Activated CD8-positive, alpha-beta T cell treated with anti-CD3 and anti-CD28 coated beads for 36 hours (primary cell): ENCODE measurements at regions not wholly inside any gene's neighbourhood (a gene's known extent, or its start where the extent isn't known, plus 50 kb on each side); places are given as distances from the start of the nearest gene placed in this dataset.

Experiments
- ATAC-seq: fragments of 200-7000 bp; cut with Tn5 transposase; one replicate; pipeline ENCODE4 v1.10.0; 2021; ENCODE audit warnings: mild to moderate bottlenecking, moderate library complexity
- CTCF ChIA-PET: fragments of 350-600 bp; sonication (Branson Sonifier 250); formaldehyde crosslinking; loops from one replicate; lab custom pipeline; 2021; ENCODE audit warnings: antibody characterized with exemption; lab: Charles Lee
- POLR2A ChIA-PET: fragments of 350-600 bp; sonication (Branson Sonifier 250); formaldehyde crosslinking; loops from one replicate; lab custom pipeline; 2021; ENCODE audit warnings: antibody characterized with exemption; lab: Charles Lee
- DNase-seq: peaks from one replicate; pipeline ENCODE4 v3.0.0-alpha.2; 2020
- H3K27ac Mint-ChIP-seq: one replicate; pipeline ENCODE4 v1.8.0; 2021; ENCODE audit warnings: mild to moderate bottlenecking, mixed read lengths
- H3K27me3 Mint-ChIP-seq: one replicate; pipeline ENCODE4 v1.8.0; 2021; ENCODE audit warnings: mixed read lengths
- H3K36me3 Mint-ChIP-seq: one replicate; pipeline ENCODE4 v1.8.0; 2021; ENCODE audit warnings: low read depth, mixed read lengths
- H3K4me1 Mint-ChIP-seq: one replicate; pipeline ENCODE4 v1.8.0; 2021; ENCODE audit warnings: low read depth, mixed read lengths
- H3K4me3 Mint-ChIP-seq: one replicate; pipeline ENCODE4 v1.8.0; 2021; ENCODE audit warnings: mild to moderate bottlenecking, moderate library complexity, mixed read lengths
- H3K9me3 Mint-ChIP-seq: one replicate; pipeline ENCODE4 v1.8.0; 2021; ENCODE audit warnings: mixed read lengths
- intact Hi-C: fragments of 100-400 bp; cut with micrococcal nuclease; formaldehyde crosslinking; loops from one replicate; pipeline ENCODE4 v1.10.0; 2022
- TF ChIP-seq, protein P1 (sequence below): fragments of 200-600 bp; IDR thresholded peaks from one replicate; pipeline ENCODE4 v1.8.0; 2022; ENCODE audit warnings: antibody characterized with exemption, mild to moderate bottlenecking

DNA sequence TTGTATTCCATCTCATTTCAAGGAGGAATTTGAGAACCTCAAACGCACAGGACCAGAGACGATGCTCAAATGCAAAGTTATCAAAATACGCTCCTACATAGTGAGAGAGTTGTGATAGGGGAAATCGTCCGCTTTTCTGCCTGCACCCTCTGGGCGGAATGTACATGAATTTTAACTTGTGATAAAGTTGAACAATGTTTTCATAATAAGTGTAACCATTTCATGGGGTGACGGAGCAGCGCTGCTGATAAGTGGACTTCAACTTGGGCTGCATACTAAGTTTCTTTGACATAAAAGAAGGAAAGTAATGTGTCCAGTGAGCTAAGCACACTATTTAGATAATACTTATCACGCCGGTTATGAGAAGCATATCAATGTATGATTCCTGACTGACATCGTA is 497.5 kb upstream of the MGMT start:
- Mint-ChIP-seq H3K4me3 (no peak overlapping the region), H3K27ac (no peak overlapping the region), H3K9me3 (no peaks in the 10 kb centered on the region), H3K27me3 (peaks cover 6% of the 10 kb centered on the region), H3K4me1 (no peaks in the 10 kb centered on the region), H3K36me3 (no peaks in the 10 kb centered on the region)
- TF ChIP-seq, protein P1, sequence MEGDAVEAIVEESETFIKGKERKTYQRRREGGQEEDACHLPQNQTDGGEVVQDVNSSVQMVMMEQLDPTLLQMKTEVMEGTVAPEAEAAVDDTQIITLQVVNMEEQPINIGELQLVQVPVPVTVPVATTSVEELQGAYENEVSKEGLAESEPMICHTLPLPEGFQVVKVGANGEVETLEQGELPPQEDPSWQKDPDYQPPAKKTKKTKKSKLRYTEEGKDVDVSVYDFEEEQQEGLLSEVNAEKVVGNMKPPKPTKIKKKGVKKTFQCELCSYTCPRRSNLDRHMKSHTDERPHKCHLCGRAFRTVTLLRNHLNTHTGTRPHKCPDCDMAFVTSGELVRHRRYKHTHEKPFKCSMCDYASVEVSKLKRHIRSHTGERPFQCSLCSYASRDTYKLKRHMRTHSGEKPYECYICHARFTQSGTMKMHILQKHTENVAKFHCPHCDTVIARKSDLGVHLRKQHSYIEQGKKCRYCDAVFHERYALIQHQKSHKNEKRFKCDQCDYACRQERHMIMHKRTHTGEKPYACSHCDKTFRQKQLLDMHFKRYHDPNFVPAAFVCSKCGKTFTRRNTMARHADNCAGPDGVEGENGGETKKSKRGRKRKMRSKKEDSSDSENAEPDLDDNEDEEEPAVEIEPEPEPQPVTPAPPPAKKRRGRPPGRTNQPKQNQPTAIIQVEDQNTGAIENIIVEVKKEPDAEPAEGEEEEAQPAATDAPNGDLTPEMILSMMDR = no peak
- DNase-seq = no peak
- POLR2A ChIA-PET = no interaction called here
- CTCF ChIA-PET = no interaction called here
- ATAC-seq = no peak
- intact Hi-C loops = no loop called here

GRCh38 chr10:128971374-128972035 is 495.5 kb upstream of the MGMT start:
- POLR2A ChIA-PET = no interaction called here
- TF ChIP-seq, protein P1 = no peak
- Mint-ChIP-seq H3K27me3 (peaks cover 6% of the 10 kb centered on the region), H3K36me3 (no peaks in the 10 kb centered on the region), H3K9me3 (no peaks in the 10 kb centered on the region), H3K4me1 (no peaks in the 10 kb centered on the region), H3K4me3 (no peak overlapping the region), H3K27ac (no peak overlapping the region)
- intact Hi-C loops = no loop called here
- CTCF ChIA-PET = no interaction called here
- ATAC-seq (no peak), DNase-seq (no peak)

GRCh38 chr10:128972036-128972405 is 495.0 kb upstream of the MGMT start:
- H3K4me3 Mint-ChIP-seq = no peak overlapping the region
- ATAC-seq (no peak), DNase-seq (no peak)
- intact Hi-C loops = no loop called here
- no peak overlapping the region for H3K27ac Mint-ChIP-seq
- ChIA-PET CTCF (no interaction called here), POLR2A (no interaction called here)
- TF ChIP-seq, protein P1 = no peak
- H3K36me3 Mint-ChIP-seq = no peaks in the 10 kb centered on the region
- H3K9me3 Mint-ChIP-seq = no peaks in the 10 kb centered on the region
- no peaks in the 10 kb centered on the region for H3K4me1 Mint-ChIP-seq
- H3K27me3 Mint-ChIP-seq = peaks cover 6% of the 10 kb centered on the region

GRCh38 chr10:128973221-128973620 is 493.8 kb upstream of the MGMT start:
- POLR2A ChIA-PET = no interaction called here
- no peak for ATAC-seq
- Mint-ChIP-seq H3K36me3 (no peaks in the 10 kb centered on the region), H3K27me3 (peaks cover 5% of the 10 kb centered on the region), H3K4me1 (no peaks in the 10 kb centered on the region), H3K27ac (no peak overlapping the region), H3K9me3 (no peaks in the 10 kb centered on the region), H3K4me3 (no peak overlapping the region)
- DNase-seq = no peak
- intact Hi-C loops = no loop called here
- CTCF ChIA-PET = no interaction called here
- TF ChIP-seq, protein P1 = no peak

DNA sequence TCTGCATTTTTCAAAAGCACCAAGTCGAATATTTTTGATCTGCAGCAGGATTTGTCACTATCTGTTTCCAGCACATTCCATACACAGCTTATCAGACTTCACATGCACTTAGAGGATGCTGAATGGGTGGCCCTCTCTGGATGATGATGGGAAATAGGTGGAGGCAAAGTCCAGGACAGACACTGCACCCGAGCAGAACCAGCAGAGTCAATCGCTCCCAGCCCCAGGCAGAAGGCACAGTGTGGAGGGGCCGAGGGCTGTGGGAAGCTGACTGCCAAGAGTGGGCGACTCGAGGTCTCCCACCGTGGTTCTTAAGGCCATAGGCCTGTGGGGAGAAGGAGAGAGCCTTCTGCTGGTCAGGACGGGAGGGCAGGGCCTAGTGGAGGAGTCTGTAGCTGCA is 490.2 kb upstream of the MGMT start:
- TF ChIP-seq, protein P1 = no peak
- H3K4me3 Mint-ChIP-seq = no peak overlapping the region
- no peaks in the 10 kb centered on the region for H3K4me1 Mint-ChIP-seq
- DNase-seq (no peak), ATAC-seq (no peak)
- no peaks in the 10 kb centered on the region for H3K36me3 Mint-ChIP-seq
- H3K27ac Mint-ChIP-seq = no peak overlapping the region
- intact Hi-C loops = no loop called here
- ChIA-PET POLR2A (no interaction called here), CTCF (no interaction called here)
- H3K9me3 Mint-ChIP-seq = no peaks in the 10 kb centered on the region
- peaks cover 3% of the 10 kb centered on the region for H3K27me3 Mint-ChIP-seq
